ENCODE measurements at regions not wholly inside any gene's neighbourhood (a gene's known extent, or its start where the extent isn't known, plus 50 kb on each side); places are given as distances from the start of the nearest gene placed in this dataset.

DNA sequence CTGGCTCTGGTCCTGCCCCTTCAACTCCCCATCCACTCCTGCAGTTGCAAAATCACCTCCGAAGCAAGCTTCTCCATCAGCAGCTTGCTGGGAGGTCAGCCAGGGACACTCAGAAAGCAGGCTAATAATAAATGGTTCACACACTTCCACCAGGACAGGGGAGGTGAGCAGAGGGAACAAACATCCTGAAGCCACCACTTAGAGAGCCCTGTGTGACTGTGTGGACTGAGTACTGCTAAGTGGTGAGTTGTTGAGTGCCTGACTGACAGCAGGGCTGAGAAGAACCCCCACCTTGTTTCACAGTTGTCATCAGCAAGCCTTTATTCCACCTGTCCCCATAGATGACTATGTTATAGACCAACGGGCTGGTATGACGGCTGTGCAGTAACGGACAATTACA is 213.9 kb downstream of the CBLN1 start:
- POLR2A ChIA-PET, result no interaction called here

DNA sequence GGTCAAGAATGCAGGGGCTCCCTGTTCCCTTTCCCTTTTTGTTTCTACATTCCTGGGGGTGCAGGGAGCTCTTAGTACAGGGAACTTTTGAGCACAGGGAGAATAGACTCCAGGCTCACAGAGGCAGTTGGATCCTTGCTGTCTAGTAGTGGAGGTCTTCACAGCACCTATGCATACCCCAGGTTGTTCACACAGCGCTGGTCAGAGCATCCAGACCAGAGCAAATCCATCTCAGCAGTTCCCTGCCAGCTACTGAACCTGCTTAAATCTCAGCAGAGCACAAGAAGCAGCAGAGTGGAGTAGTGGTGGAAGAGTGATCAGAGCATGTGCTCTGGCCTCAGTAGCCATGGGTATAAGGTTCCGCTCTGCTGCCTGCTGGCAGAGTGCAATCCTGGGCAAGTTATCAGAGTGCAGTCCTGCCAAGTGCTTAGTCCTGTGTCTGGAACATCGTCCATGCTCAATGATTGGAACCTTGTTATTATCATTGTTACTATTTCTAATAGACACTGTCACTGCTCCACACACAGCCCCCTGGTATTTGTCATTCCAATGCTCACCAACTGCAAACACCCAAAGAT is 220.4 kb downstream of the CBLN1 start:
- intact Hi-C loops (cut with micrococcal nuclease), result no loop called here
- ChIA-PET CTCF (no interaction called here), POLR2A (no interaction called here)
- TF ChIP-seq EZH2 (IDR thresholded peaks at IDR 0.05; ENCODE audit: borderline replicate concordance, insufficient read depth, low read depth, low read length, poor library complexity, severe bottlenecking), result no peak
- TF ChIP-seq, protein P1, sequence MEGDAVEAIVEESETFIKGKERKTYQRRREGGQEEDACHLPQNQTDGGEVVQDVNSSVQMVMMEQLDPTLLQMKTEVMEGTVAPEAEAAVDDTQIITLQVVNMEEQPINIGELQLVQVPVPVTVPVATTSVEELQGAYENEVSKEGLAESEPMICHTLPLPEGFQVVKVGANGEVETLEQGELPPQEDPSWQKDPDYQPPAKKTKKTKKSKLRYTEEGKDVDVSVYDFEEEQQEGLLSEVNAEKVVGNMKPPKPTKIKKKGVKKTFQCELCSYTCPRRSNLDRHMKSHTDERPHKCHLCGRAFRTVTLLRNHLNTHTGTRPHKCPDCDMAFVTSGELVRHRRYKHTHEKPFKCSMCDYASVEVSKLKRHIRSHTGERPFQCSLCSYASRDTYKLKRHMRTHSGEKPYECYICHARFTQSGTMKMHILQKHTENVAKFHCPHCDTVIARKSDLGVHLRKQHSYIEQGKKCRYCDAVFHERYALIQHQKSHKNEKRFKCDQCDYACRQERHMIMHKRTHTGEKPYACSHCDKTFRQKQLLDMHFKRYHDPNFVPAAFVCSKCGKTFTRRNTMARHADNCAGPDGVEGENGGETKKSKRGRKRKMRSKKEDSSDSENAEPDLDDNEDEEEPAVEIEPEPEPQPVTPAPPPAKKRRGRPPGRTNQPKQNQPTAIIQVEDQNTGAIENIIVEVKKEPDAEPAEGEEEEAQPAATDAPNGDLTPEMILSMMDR (IDR thresholded peaks at IDR 0.05), result no peak
- no peaks in the 10 kb centered on the region for H3K79me2 ChIP-seq (ENCODE audit: control insufficient read depth, insufficient read depth, low read length)
- H2AFZ ChIP-seq (ENCODE audit: insufficient read depth, low read depth, low read length, poor library complexity, severe bottlenecking), result no peak overlapping the region
- no peak for ATAC-seq (ENCODE audit: low read depth)
- Mint-ChIP-seq H3K27me3 (peaks cover 7% of the 10 kb centered on the region), H3K4me3 (no peak overlapping the region), H3K9me3 (ENCODE audit: insufficient read depth) (no peaks in the 10 kb centered on the region), H3K27ac (no peak overlapping the region), H3K4me1 (peaks cover 2% of the 10 kb centered on the region)
- no peaks in the 10 kb centered on the region for H3K27me3 ChIP-seq (replicated peaks in 1 of 4; ENCODE audit: control extremely low read depth in 1 of 4, control insufficient read depth in 3 of 4, insufficient read depth in 4 of 4, low read length in 3 of 4)
- H3K9ac ChIP-seq (ENCODE audit: low read length), result no peak overlapping the region
- no peak for DNase-seq
- H3K9me3 ChIP-seq (ENCODE audit: control extremely low read depth in 1 of 3, control insufficient read depth in 2 of 3, insufficient read depth in 1 of 3, low read length in 2 of 3), result no peaks in the 10 kb centered on the region
- no peak overlapping the region for H3K27ac ChIP-seq (ENCODE audit: low read length in 2 of 2)
- H3K4me1 ChIP-seq (ENCODE audit: control insufficient read depth in 2 of 2, insufficient read depth in 2 of 2, low read length in 2 of 2), result no peaks in the 10 kb centered on the region
- no peaks in the 10 kb centered on the region for H4K20me1 ChIP-seq (ENCODE audit: control insufficient read depth, insufficient read depth, low read length, poor library complexity, severe bottlenecking)
- 83% methylated on average over 2 of the region's 3 CpGs for WGBS (ENCODE audit: insufficient coverage)
- no peaks in the 10 kb centered on the region for H3K36me3 ChIP-seq (replicated peaks in 1 of 2; ENCODE audit: control extremely low read depth in 1 of 2, control insufficient read depth in 1 of 2, extremely low read depth in 1 of 2, insufficient read depth in 2 of 2, low read length in 1 of 2)
- no peak overlapping the region for H3K4me3 ChIP-seq (ENCODE audit: control extremely low read depth in 1 of 5, extremely low read depth in 1 of 5, insufficient read depth in 1 of 5, low read depth in 2 of 5, low read length in 4 of 5)
- H3K4me2 ChIP-seq (replicated peaks; ENCODE audit: low read depth, low read length, poor library complexity, severe bottlenecking), result no peak overlapping the region

More for the DNA sequence above, 213.9 kb downstream of the CBLN1 start:
- no peak overlapping the region for H3K4me2 ChIP-seq (replicated peaks; ENCODE audit: low read depth, low read length, poor library complexity, severe bottlenecking)
- H3K9ac ChIP-seq (ENCODE audit: low read length), result no peak overlapping the region
- Mint-ChIP-seq H3K27ac (no peak overlapping the region), H3K9me3 (ENCODE audit: insufficient read depth) (peaks cover 2% of the 10 kb centered on the region), H3K4me1 (no peaks in the 10 kb centered on the region), H3K4me3 (no peak overlapping the region), H3K27me3 (peaks cover 6% of the 10 kb centered on the region)
- no peaks in the 10 kb centered on the region for H3K4me1 ChIP-seq (ENCODE audit: control insufficient read depth in 2 of 2, insufficient read depth in 2 of 2, low read length in 2 of 2)
- CTCF ChIA-PET, result no interaction called here
- H2AFZ ChIP-seq (ENCODE audit: insufficient read depth, low read depth, low read length, poor library complexity, severe bottlenecking), result no peak overlapping the region
- H4K20me1 ChIP-seq (ENCODE audit: control insufficient read depth, insufficient read depth, low read length, poor library complexity, severe bottlenecking), result no peaks in the 10 kb centered on the region
- intact Hi-C loops (cut with micrococcal nuclease), result no loop called here
- DNase-seq (no peak), ATAC-seq (ENCODE audit: low read depth) (no peak)
- no CpG with 5 or more reads among the region's 4 CpGs for WGBS (ENCODE audit: insufficient coverage)
- H3K36me3 ChIP-seq (replicated peaks in 1 of 2; ENCODE audit: control extremely low read depth in 1 of 2, control insufficient read depth in 1 of 2, extremely low read depth in 1 of 2, insufficient read depth in 2 of 2, low read length in 1 of 2), result no peaks in the 10 kb centered on the region
- H3K27me3 ChIP-seq (replicated peaks in 1 of 4; ENCODE audit: control extremely low read depth in 1 of 4, control insufficient read depth in 3 of 4, insufficient read depth in 4 of 4, low read length in 3 of 4), result no peaks in the 10 kb centered on the region
- H3K27ac ChIP-seq (ENCODE audit: low read length in 2 of 2), result no peak overlapping the region
- H3K9me3 ChIP-seq (ENCODE audit: control extremely low read depth in 1 of 3, control insufficient read depth in 2 of 3, insufficient read depth in 1 of 3, low read length in 2 of 3), result no peaks in the 10 kb centered on the region
- TF ChIP-seq, protein P1 (IDR thresholded peaks at IDR 0.05), result no peak
- no peak for TF ChIP-seq EZH2 (IDR thresholded peaks at IDR 0.05; ENCODE audit: borderline replicate concordance, insufficient read depth, low read depth, low read length, poor library complexity, severe bottlenecking)
- no peak overlapping the region for H3K4me3 ChIP-seq (ENCODE audit: control extremely low read depth in 1 of 5, extremely low read depth in 1 of 5, insufficient read depth in 1 of 5, low read depth in 2 of 5, low read length in 4 of 5)
- no peaks in the 10 kb centered on the region for H3K79me2 ChIP-seq (ENCODE audit: control insufficient read depth, insufficient read depth, low read length)

Measured in B cell (primary cell).